Activated CD8-positive, alpha-beta T cell treated with anti-CD3 and anti-CD28 coated beads for 36 hours (primary cell): ENCODE measurements at regions not wholly inside any gene's neighbourhood (a gene's known extent, or its start where the extent isn't known, plus 50 kb on each side); places are given as distances from the start of the nearest gene placed in this dataset.

Experiments used
- ATAC-seq: fragments of 200-7000 bp; cut with Tn5 transposase; one replicate; pipeline ENCODE4 v1.10.0; 2021; ENCODE audit warnings: mild to moderate bottlenecking, moderate library complexity
- CTCF ChIA-PET: fragments of 350-600 bp; sonication (Branson Sonifier 250); formaldehyde crosslinking; loops from one replicate; lab custom pipeline; 2021; ENCODE audit warnings: antibody characterized with exemption; lab: Charles Lee
- POLR2A ChIA-PET: fragments of 350-600 bp; sonication (Branson Sonifier 250); formaldehyde crosslinking; loops from one replicate; lab custom pipeline; 2021; ENCODE audit warnings: antibody characterized with exemption; lab: Charles Lee
- DNase-seq: peaks from one replicate; pipeline ENCODE4 v3.0.0-alpha.2; 2020
- H3K27ac Mint-ChIP-seq: one replicate; pipeline ENCODE4 v1.8.0; 2021; ENCODE audit warnings: mild to moderate bottlenecking, mixed read lengths
- H3K27me3 Mint-ChIP-seq: one replicate; pipeline ENCODE4 v1.8.0; 2021; ENCODE audit warnings: mixed read lengths
- H3K36me3 Mint-ChIP-seq: one replicate; pipeline ENCODE4 v1.8.0; 2021; ENCODE audit warnings: low read depth, mixed read lengths
- H3K4me1 Mint-ChIP-seq: one replicate; pipeline ENCODE4 v1.8.0; 2021; ENCODE audit warnings: low read depth, mixed read lengths
- H3K4me3 Mint-ChIP-seq: one replicate; pipeline ENCODE4 v1.8.0; 2021; ENCODE audit warnings: mild to moderate bottlenecking, moderate library complexity, mixed read lengths
- H3K9me3 Mint-ChIP-seq: one replicate; pipeline ENCODE4 v1.8.0; 2021; ENCODE audit warnings: mixed read lengths
- intact Hi-C: fragments of 100-400 bp; cut with micrococcal nuclease; formaldehyde crosslinking; loops from one replicate; pipeline ENCODE4 v1.10.0; 2022
- TF ChIP-seq, protein P1 (sequence below): fragments of 200-600 bp; IDR thresholded peaks from one replicate; pipeline ENCODE4 v1.8.0; 2022; ENCODE audit warnings: antibody characterized with exemption, mild to moderate bottlenecking

DNA sequence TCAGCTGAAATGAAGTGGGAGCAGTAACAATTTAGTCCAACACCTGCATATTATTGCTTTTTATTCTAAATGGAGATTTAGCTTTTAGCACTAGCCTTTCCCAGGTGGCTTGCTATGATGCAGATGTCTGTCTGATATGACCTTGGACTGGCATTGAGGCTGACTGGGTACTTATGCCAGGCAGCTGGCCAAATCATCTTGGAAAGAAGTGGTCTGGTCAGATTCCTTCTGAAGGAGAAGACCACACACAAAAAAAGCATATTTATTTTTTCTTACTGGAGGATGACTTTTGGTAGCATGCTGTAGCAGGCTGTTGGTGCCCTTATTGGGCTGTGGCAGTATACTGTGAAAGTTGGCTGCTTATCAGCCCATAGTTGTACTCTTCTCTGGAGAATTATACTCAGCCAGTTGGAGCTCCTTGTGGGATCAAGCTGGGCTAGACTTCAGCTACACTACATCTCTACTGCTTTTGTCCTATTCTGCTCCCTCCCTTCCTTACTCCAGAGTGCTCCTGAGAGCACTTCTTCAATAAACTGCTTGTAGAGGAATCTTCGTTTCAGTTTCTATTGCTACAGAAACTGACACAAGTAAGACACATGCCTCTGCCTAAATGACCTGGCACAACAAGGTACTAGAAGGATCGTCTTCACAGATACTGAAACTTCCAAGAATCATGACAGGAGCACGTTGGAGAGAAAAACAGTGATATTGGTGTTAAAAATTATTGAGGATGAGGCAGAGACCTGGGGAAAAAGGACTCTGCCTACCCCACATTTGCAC is 196.8 kb upstream of the RPS6KA3 start:
- TF ChIP-seq, protein P1, sequence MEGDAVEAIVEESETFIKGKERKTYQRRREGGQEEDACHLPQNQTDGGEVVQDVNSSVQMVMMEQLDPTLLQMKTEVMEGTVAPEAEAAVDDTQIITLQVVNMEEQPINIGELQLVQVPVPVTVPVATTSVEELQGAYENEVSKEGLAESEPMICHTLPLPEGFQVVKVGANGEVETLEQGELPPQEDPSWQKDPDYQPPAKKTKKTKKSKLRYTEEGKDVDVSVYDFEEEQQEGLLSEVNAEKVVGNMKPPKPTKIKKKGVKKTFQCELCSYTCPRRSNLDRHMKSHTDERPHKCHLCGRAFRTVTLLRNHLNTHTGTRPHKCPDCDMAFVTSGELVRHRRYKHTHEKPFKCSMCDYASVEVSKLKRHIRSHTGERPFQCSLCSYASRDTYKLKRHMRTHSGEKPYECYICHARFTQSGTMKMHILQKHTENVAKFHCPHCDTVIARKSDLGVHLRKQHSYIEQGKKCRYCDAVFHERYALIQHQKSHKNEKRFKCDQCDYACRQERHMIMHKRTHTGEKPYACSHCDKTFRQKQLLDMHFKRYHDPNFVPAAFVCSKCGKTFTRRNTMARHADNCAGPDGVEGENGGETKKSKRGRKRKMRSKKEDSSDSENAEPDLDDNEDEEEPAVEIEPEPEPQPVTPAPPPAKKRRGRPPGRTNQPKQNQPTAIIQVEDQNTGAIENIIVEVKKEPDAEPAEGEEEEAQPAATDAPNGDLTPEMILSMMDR: no peak
- Mint-ChIP-seq H3K36me3 (no peaks in the 10 kb centered on the region), H3K4me1 (peaks cover 42% of the 10 kb centered on the region), H3K27ac (no peak overlapping the region), H3K4me3 (no peak overlapping the region), H3K27me3 (no peaks in the 10 kb centered on the region), H3K9me3 (no peaks in the 10 kb centered on the region)
- POLR2A ChIA-PET: no interaction called here
- CTCF ChIA-PET: no interaction called here
- peak; percentile 43 for ATAC-seq
- DNase-seq: no peak
- intact Hi-C loops: no loop called here

DNA sequence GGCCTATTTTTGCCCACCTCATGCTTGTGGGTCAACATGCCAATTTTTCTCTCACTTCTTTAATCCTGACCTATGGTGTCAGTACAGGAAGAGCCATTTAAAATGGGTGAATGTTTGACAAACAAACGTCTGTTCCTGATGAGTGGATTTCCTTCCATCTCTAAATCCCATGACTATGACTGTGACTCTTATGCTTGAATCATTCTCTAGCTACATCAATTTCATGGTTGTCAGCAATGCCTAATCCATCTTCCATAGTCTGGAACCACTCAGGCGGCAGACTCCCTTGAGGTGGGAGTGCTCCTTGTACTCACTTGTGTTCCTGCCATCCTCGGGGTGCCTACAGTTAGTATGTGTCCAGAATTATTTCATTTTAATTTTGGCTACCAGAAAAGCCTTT is 194.9 kb upstream of the RPS6KA3 start:
- TF ChIP-seq, protein P1: no peak
- Mint-ChIP-seq H3K27me3 (no peaks in the 10 kb centered on the region), H3K4me3 (no peak overlapping the region), H3K9me3 (no peaks in the 10 kb centered on the region), H3K27ac (no peak overlapping the region), H3K4me1 (peaks cover 43% of the 10 kb centered on the region), H3K36me3 (no peaks in the 10 kb centered on the region)
- CTCF ChIA-PET: no interaction called here
- POLR2A ChIA-PET: no interaction called here
- DNase-seq (no peak), ATAC-seq (no peak)
- intact Hi-C loops: no loop called here

DNA sequence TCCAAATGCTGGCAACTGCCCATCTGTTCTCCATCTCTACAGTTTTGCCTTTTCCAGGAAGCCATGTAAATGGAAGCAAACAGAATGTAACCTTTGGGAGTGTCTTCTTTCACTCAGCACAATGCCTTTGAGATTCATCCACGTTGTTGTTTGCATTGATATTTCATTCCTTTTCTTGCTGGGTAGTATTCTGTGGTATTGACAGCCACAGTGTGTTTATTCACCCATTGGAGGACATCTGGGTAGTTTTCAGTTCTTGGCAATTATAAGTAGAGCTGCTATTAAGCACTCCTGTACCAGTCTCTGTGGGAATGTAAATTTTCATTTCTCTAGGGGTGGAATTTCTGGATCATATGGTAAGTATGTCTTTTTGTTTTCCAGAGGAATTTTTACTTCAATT is 194.3 kb upstream of the RPS6KA3 start:
- ATAC-seq: no peak
- peaks cover 43% of the 10 kb centered on the region for H3K4me1 Mint-ChIP-seq
- ChIA-PET POLR2A (no interaction called here), CTCF (no interaction called here)
- no peaks in the 10 kb centered on the region for H3K9me3 Mint-ChIP-seq
- intact Hi-C loops: no loop called here
- TF ChIP-seq, protein P1: no peak
- DNase-seq: no peak
- no peaks in the 10 kb centered on the region for H3K36me3 Mint-ChIP-seq
- no peaks in the 10 kb centered on the region for H3K27me3 Mint-ChIP-seq
- no peak overlapping the region for H3K27ac Mint-ChIP-seq
- no peak overlapping the region for H3K4me3 Mint-ChIP-seq

DNA sequence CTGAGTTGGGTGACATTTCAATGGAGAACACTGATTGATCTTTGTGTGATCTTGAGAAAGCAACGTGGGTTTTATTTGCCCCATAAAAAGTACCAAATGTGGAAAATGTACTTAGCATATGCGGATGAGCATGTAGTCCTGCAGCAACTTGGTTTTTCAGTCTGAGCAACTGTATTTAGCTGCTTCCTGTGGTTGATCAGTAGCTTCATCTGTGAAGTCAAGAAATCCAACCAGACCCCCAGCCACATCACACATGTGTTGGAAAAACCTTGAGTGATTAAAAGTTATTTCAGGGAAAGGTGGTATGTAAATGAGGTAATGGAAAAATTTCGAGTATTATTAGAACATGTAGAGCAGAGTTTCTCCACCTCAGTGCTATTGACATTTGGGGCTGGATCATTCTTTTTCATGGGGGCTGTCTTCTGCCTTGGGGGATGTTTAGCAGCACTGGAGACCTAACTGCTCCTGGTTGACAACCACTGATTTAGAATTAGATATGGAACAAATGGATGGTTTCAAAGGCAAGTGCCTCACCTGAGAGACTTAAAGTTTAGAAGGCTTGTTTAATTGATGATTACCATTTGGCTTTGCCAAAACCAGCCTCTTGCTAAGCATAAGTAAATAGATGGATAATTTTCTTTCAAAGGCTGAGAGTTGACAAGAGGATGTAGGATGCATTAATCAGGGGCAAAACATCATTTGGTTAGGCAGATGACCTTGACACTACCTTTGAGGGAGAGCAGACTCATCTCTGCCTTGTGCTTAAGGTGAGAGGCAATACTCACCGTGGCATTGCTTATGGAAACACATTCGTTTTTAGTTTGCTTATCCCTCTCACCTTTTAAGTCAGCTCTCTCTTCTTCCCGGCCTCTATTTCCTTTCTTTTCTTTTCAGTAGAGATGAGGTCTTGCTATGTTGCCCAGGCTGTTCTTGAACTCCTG is 193.0 kb upstream of the RPS6KA3 start:
- POLR2A ChIA-PET: no interaction called here
- peaks cover 43% of the 10 kb centered on the region for H3K4me1 Mint-ChIP-seq
- ATAC-seq (peak; percentile 75), DNase-seq (peak; percentile 64)
- no peaks in the 10 kb centered on the region for H3K36me3 Mint-ChIP-seq
- intact Hi-C loops: loop anchor here (2.0 kb wide), 1 partner anchor 55 kb away; no protein-coding TSS in a partner anchor
- CTCF ChIA-PET: interaction anchor here (1.6 kb wide), 1 partner anchor 70 kb away, joined by 5 read pairs; no protein-coding TSS in a partner anchor
- TF ChIP-seq, protein P1: no peak
- H3K27ac Mint-ChIP-seq: peak overlapping the region; percentile 69
- H3K4me3 Mint-ChIP-seq: no peak overlapping the region
- no peaks in the 10 kb centered on the region for H3K9me3 Mint-ChIP-seq
- H3K27me3 Mint-ChIP-seq: no peaks in the 10 kb centered on the region
